ENCODE measurements at regions not wholly inside any gene's neighbourhood (a gene's known extent, or its start where the extent isn't known, plus 50 kb on each side); places are given as distances from the start of the nearest gene placed in this dataset.

DNA sequence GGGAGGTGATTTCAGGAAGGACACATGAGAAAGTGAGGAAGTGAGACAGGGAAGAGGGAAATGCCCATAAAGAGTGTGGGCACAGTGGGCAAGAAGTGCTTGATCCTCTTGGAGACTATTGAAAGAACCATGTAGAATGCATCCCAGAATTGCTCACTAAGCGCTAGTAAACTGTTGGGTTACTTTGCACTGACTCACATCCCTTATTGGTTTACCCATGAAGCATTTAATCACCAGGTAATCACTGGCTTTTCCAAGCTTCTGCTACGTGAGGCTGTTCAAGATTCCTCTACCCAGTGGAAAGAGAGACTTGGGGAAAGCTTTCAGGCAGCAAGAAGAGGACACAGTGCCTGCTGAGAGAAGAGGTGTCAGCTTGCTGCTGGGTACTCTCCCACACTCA is 410.0 kb upstream of the JAG1 start:
- TF ChIP-seq, protein P1, sequence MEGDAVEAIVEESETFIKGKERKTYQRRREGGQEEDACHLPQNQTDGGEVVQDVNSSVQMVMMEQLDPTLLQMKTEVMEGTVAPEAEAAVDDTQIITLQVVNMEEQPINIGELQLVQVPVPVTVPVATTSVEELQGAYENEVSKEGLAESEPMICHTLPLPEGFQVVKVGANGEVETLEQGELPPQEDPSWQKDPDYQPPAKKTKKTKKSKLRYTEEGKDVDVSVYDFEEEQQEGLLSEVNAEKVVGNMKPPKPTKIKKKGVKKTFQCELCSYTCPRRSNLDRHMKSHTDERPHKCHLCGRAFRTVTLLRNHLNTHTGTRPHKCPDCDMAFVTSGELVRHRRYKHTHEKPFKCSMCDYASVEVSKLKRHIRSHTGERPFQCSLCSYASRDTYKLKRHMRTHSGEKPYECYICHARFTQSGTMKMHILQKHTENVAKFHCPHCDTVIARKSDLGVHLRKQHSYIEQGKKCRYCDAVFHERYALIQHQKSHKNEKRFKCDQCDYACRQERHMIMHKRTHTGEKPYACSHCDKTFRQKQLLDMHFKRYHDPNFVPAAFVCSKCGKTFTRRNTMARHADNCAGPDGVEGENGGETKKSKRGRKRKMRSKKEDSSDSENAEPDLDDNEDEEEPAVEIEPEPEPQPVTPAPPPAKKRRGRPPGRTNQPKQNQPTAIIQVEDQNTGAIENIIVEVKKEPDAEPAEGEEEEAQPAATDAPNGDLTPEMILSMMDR (IDR thresholded peaks at IDR 0.05): no peak
- TF ChIP-seq POLR2A (IDR thresholded peaks at IDR 0.05): no peak

Data from uterus (tissue), 2 donors.